ENCODE measurements at regions not wholly inside any gene's neighbourhood (a gene's known extent, or its start where the extent isn't known, plus 50 kb on each side); places are given as distances from the start of the nearest gene placed in this dataset.

GRCh38 chr6:137690034-137690433, 177.0 kb upstream of the TNFAIP3 start:
- no peak for DNase-seq (ENCODE audit: low read depth)

- no peak for DNase-seq (ENCODE audit: low read depth)
These were observed 176.3 kb upstream of the TNFAIP3 start for GRCh38 chr6:137690721-137691120.

GRCh38 chr6:137692308-137692707, 174.8 kb upstream of the TNFAIP3 start:
- DNase-seq (ENCODE audit: low read depth): no peak

- DNase-seq (ENCODE audit: low read depth): no peak
These were observed 174.3 kb upstream of the TNFAIP3 start for GRCh38 chr6:137692806-137693205.

GRCh38 chr6:137693711-137694110, 173.3 kb upstream of the TNFAIP3 start:
- DNase-seq (ENCODE audit: low read depth): no peak

- no peak for DNase-seq (ENCODE audit: low read depth)
These were observed 170.3 kb upstream of the TNFAIP3 start for GRCh38 chr6:137696765-137697164.

- DNase-seq (ENCODE audit: low read depth): no peak
These were observed 169.7 kb upstream of the TNFAIP3 start for GRCh38 chr6:137697267-137697938.

- DNase-seq (ENCODE audit: low read depth): no peak
These were observed 168.4 kb upstream of the TNFAIP3 start for GRCh38 chr6:137698636-137699030.

- no peak for DNase-seq (ENCODE audit: low read depth)
These were observed 167.9 kb upstream of the TNFAIP3 start for GRCh38 chr6:137699031-137699683.

GRCh38 chr6:137700161-137700560, 166.9 kb upstream of the TNFAIP3 start:
- no peak for DNase-seq (ENCODE audit: low read depth)

- no peak for DNase-seq (ENCODE audit: low read depth)
These were observed 166.1 kb upstream of the TNFAIP3 start for GRCh38 chr6:137700751-137701477.

GRCh38 chr6:137701942-137702341, 165.1 kb upstream of the TNFAIP3 start:
- no peak for DNase-seq (ENCODE audit: low read depth)

- no peak for DNase-seq (ENCODE audit: low read depth)
These were observed 164.2 kb upstream of the TNFAIP3 start for GRCh38 chr6:137702791-137703424.

GRCh38 chr6:137704802-137705159, 162.3 kb upstream of the TNFAIP3 start:
- DNase-seq (ENCODE audit: low read depth): no peak

- DNase-seq (ENCODE audit: low read depth): no peak
These were observed 161.6 kb upstream of the TNFAIP3 start for GRCh38 chr6:137705160-137706082.

- DNase-seq (ENCODE audit: low read depth): no peak
These were observed 160.8 kb upstream of the TNFAIP3 start for GRCh38 chr6:137706083-137706750.

- no peak for DNase-seq (ENCODE audit: low read depth)
These were observed 159.9 kb upstream of the TNFAIP3 start for GRCh38 chr6:137707038-137707589.

- DNase-seq (ENCODE audit: low read depth): no peak
These were observed 159.3 kb upstream of the TNFAIP3 start for GRCh38 chr6:137707590-137708360.

GRCh38 chr6:137708481-137708880, 158.6 kb upstream of the TNFAIP3 start:
- no peak for DNase-seq (ENCODE audit: low read depth)

All from non-pigmented ciliary epithelial cell (primary cell).